Psoas muscle (tissue), 7 donors: ENCODE measurements at regions not wholly inside any gene's neighbourhood (a gene's known extent, or its start where the extent isn't known, plus 50 kb on each side); places are given as distances from the start of the nearest gene placed in this dataset.

Experiments used
- ATAC-seq, 4 donors: fragments of 200-7000 bp; cut with Tn5 transposase; one replicate each; pipeline ENCODE4 v1.9.1; 2020; ENCODE audit warnings: moderate library complexity in 3 of 4, mild to moderate bottlenecking in 2 of 4
- DNase-seq, 2 donors: peaks; one replicate each; pipeline ENCODE4 v3.0.0-alpha.2; 2020
- H3K27ac ChIP-seq: fragments of 200-600 bp; one replicate; pipeline ENCODE4 v1.8.0; 2022
- H3K27me3 ChIP-seq, 3 donors: fragments of 200-600 bp in 1 of 3; one replicate each; pipeline versions ENCODE4 v1.6.1 to v1.8.0; 2013 to 2022; ENCODE audit warnings: low read length in 2 of 3, mild to moderate bottlenecking in 2 of 3, moderate library complexity in 1 of 3; ENCODE audit not compliant: insufficient read depth in 3 of 3
- H3K36me3 ChIP-seq, 2 donors: fragments of 200-600 bp in 1 of 2; one replicate each; pipeline versions ENCODE4 v1.6.1 to v1.8.0; 2013 to 2022; ENCODE audit warnings: low read depth in 1 of 2, mild to moderate bottlenecking in 1 of 2, moderate library complexity in 1 of 2; ENCODE audit not compliant: insufficient read depth in 1 of 2
- H3K4me1 ChIP-seq: fragments of 200-600 bp; one replicate; pipeline ENCODE4 v1.8.0; 2022
- H3K4me3 ChIP-seq: fragments of 200-600 bp; one replicate; pipeline ENCODE4 v1.8.0; 2022; ENCODE audit warnings: mild to moderate bottlenecking
- H3K9me3 ChIP-seq: fragments of 200-600 bp; one replicate; pipeline ENCODE4 v1.8.0; 2022
- CTCF ChIP-seq: fragments of 200-600 bp; IDR thresholded peaks from one replicate; pipeline ENCODE4 v1.8.0; 2022; ENCODE audit warnings: antibody characterized with exemption
- WGBS, 3 donors: extraction: QIAGEN DNeasy Blood & Tissue Kit; methylation state at CpG; one replicate each; pipeline versions ENCODE4 v1.1.6 to v1.1.7; 2013; 5-methylcytosine and 5-hydroxymethylcytosine counted together
- intact Hi-C, 2 donors: fragments of 100-400 bp; cut with DNase I; formaldehyde crosslinking; loops; one replicate each; pipeline versions ENCODE4 v1.11.0 to v1.14.2; 2022
- donor health status: healthy with polysubstance abuse.
- donor health status: DM: no; HTN: no; CAD: no; lungs with moderate emphysema.
- donor health status: Bipolar disorder and iron deficiency.
- donor health status: healthy.
- donor health status: DM: yes; HTN: yes; CAD: no.
- donor health status: DM: no; HTN: no; CAD: no.
- donor health status: DM: yes; HTN: yes; CAD: no.

DNA sequence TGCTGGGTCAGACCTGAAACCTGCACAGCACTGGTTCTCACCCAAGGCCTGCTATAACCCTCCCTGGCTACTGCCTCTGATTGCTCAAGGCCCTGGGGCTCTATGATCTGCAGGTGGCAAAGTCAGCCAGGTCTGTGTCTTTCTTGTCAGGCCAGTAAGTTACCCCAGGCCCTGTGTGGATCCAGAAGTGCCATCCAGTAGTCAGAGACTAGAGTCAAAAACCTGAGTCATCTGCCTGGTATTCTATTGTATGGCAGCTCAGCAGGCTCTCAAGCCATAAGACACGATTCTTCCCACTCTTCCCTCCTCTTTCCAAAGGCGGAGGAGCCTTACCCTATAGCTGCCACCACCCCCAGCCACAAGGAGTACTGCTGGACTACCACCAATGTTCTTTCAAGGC is 593.0 kb downstream of the FRK start:
- no peak for DNase-seq
- H3K27me3 ChIP-seq: no peaks in the 10 kb centered on the region
- no peaks in the 10 kb centered on the region for H3K4me1 ChIP-seq
- H3K9me3 ChIP-seq: no peaks in the 10 kb centered on the region
- no peak for TF ChIP-seq CTCF
- intact Hi-C loops: no loop called here
- H3K27ac ChIP-seq: no peak overlapping the region
- ATAC-seq: no peak
- H3K4me3 ChIP-seq: no peak overlapping the region
- H3K36me3 ChIP-seq: no peaks in the 10 kb centered on the region
- WGBS, 3 donors: 83 to 96% (median 91%) methylated on average over 2 of the region's 2 CpGs

- Histone ChIP-seq H3K27ac (no peak overlapping the region), H3K27me3 (no peaks in the 10 kb centered on the region), H3K9me3 (no peaks in the 10 kb centered on the region), H3K36me3 (no peaks in the 10 kb centered on the region), H3K4me1 (no peaks in the 10 kb centered on the region), H3K4me3 (no peak overlapping the region)
- intact Hi-C loops: no loop called here
- ATAC-seq: no peak
- no peak for DNase-seq
- 92 to 100% (median 96%) methylated on average over 1 of the region's 1 CpG for WGBS, 3 donors
- TF ChIP-seq CTCF: no peak
Measured at GRCh38 chr6:115460913-115461312, 599.8 kb downstream of the FRK start.

- H3K27me3 ChIP-seq: no peaks in the 10 kb centered on the region
- H3K4me3 ChIP-seq: no peak overlapping the region
- DNase-seq: no peak
- no peaks in the 10 kb centered on the region for H3K36me3 ChIP-seq
- intact Hi-C loops: no loop called here
- H3K4me1 ChIP-seq: no peaks in the 10 kb centered on the region
- no peaks in the 10 kb centered on the region for H3K9me3 ChIP-seq
- ATAC-seq: no peak
- no peak for TF ChIP-seq CTCF
- H3K27ac ChIP-seq: no peak overlapping the region
Measured at GRCh38 chr6:115456848-115457247, 603.8 kb downstream of the FRK start.

- H3K27me3 ChIP-seq: no peaks in the 10 kb centered on the region
- H3K4me1 ChIP-seq: no peaks in the 10 kb centered on the region
- DNase-seq (no peak), ATAC-seq (no peak)
- TF ChIP-seq CTCF: no peak
- WGBS, 3 donors: 26 to 42% (median 31%) methylated on average over 4 of the region's 4 CpGs
- H3K27ac ChIP-seq: no peak overlapping the region
- H3K4me3 ChIP-seq: no peak overlapping the region
- no peaks in the 10 kb centered on the region for H3K9me3 ChIP-seq
- intact Hi-C loops: no loop called here
- no peaks in the 10 kb centered on the region for H3K36me3 ChIP-seq
Measured at GRCh38 chr6:115443825-115444478, 616.7 kb downstream of the FRK start.

GRCh38 chr6:115442323-115442722 is 618.4 kb downstream of the FRK start:
- ATAC-seq: no peak
- no peaks in the 10 kb centered on the region for H3K36me3 ChIP-seq
- DNase-seq: no peak
- H3K9me3 ChIP-seq: no peaks in the 10 kb centered on the region
- no peaks in the 10 kb centered on the region for H3K27me3 ChIP-seq
- 59 to 66% (median 64%) methylated on average over 2 of the region's 2 CpGs for WGBS, 3 donors
- H3K27ac ChIP-seq: no peak overlapping the region
- no peak overlapping the region for H3K4me3 ChIP-seq
- no peaks in the 10 kb centered on the region for H3K4me1 ChIP-seq
- no peak for TF ChIP-seq CTCF
- intact Hi-C loops: no loop called here
